Upper lobe of left lung (tissue), 4 donors: ENCODE measurements at regions not wholly inside any gene's neighbourhood (a gene's known extent, or its start where the extent isn't known, plus 50 kb on each side); places are given as distances from the start of the nearest gene placed in this dataset.

Experiments
- POLR2AphosphoS5 ChIP-seq, 2 donors: sonication (generic); formaldehyde crosslinking; IDR thresholded peaks; one replicate each; pipeline ENCODE4 v1.5.1; 2017; ENCODE audit warnings: antibody characterized with exemption in 2 of 2
- TF ChIP-seq, protein P1 (sequence below), 6 experiments: fragments of 450-650 bp in 4 of 6; fragments of 200-600 bp in 2 of 6; sonication (generic) in 2 of 6; IDR thresholded peaks; one replicate each; pipeline ENCODE4 v1.5.1; 2016 to 2019; ENCODE audit warnings: antibody characterized with exemption in 6 of 6

GRCh38 chr16:54588026-54588425 lies 301.4 kb upstream of the IRX3 start:
- TF ChIP-seq, protein P1, sequence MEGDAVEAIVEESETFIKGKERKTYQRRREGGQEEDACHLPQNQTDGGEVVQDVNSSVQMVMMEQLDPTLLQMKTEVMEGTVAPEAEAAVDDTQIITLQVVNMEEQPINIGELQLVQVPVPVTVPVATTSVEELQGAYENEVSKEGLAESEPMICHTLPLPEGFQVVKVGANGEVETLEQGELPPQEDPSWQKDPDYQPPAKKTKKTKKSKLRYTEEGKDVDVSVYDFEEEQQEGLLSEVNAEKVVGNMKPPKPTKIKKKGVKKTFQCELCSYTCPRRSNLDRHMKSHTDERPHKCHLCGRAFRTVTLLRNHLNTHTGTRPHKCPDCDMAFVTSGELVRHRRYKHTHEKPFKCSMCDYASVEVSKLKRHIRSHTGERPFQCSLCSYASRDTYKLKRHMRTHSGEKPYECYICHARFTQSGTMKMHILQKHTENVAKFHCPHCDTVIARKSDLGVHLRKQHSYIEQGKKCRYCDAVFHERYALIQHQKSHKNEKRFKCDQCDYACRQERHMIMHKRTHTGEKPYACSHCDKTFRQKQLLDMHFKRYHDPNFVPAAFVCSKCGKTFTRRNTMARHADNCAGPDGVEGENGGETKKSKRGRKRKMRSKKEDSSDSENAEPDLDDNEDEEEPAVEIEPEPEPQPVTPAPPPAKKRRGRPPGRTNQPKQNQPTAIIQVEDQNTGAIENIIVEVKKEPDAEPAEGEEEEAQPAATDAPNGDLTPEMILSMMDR (IDR thresholded peaks at IDR 0.05): no peak
- TF ChIP-seq POLR2AphosphoS5 (IDR thresholded peaks at IDR 0.05): no peak
